ENCODE measurements at regions not wholly inside any gene's neighbourhood (a gene's known extent, or its start where the extent isn't known, plus 50 kb on each side); places are given as distances from the start of the nearest gene placed in this dataset.

DNA sequence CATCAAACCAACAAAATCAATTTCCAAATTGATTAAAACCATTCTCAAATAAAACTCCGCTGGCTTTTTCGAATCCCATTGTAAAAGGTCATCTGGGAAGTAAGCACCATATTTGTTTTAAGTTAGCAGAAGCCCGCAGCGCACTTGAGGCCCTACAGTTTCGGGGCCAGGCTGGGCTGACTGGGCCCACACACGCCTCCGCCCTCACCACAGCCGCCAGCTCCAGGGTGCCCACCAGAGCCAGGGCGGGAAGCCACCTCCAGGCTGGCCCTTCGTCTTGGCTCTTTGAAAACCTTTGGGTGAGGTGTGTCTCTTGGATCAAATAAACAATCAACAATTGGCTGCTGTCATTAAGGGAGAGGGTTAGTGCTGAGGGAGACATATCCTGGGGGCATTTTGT, 133.3 kb downstream of the SOX1 start:
- Histone ChIP-seq H3K36me3 (no peaks in the 10 kb centered on the region), H3K4me3 (no peak overlapping the region), H3K9me3 (no peaks in the 10 kb centered on the region), H3K4me1 (no peaks in the 10 kb centered on the region), H3K27me3 (peaks cover 0 to 50% of the 10 kb centered on the region in 2 donors), H3K27ac (no peak overlapping the region)
- intact Hi-C loops (cut with DNase I; ENCODE audit: low total_unique reads): no loop called here
- no peak for TF ChIP-seq POLR2A (IDR thresholded peaks at IDR 0.05)
- TF ChIP-seq POLR2AphosphoS5 (IDR thresholded peaks at IDR 0.05): no peak
- TF ChIP-seq, protein P1, sequence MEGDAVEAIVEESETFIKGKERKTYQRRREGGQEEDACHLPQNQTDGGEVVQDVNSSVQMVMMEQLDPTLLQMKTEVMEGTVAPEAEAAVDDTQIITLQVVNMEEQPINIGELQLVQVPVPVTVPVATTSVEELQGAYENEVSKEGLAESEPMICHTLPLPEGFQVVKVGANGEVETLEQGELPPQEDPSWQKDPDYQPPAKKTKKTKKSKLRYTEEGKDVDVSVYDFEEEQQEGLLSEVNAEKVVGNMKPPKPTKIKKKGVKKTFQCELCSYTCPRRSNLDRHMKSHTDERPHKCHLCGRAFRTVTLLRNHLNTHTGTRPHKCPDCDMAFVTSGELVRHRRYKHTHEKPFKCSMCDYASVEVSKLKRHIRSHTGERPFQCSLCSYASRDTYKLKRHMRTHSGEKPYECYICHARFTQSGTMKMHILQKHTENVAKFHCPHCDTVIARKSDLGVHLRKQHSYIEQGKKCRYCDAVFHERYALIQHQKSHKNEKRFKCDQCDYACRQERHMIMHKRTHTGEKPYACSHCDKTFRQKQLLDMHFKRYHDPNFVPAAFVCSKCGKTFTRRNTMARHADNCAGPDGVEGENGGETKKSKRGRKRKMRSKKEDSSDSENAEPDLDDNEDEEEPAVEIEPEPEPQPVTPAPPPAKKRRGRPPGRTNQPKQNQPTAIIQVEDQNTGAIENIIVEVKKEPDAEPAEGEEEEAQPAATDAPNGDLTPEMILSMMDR (IDR thresholded peaks at IDR 0.05): no peak
- DNase-seq (ENCODE audit: low spot score in 2 of 2): no peak

DNA sequence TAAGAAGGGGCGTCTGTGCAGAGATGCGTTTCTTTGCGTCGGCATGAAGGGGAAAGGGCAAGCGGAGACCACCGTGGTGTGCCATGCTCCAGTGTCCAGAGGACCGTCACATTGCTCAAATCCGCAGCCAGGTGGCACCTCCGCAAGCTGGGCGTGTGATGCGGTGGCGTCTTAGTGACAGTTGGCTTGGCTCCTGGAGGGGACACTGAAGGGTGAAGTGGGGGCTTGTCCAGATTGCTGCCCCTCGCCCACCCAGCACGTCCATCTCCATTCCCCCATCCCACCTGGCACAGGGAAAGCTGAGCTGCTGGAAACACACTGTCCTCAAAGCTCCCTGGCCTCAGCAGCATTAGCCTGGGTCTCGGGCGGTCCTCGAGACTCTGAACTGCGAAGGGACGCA, 135.3 kb downstream of the SOX1 start:
- Histone ChIP-seq H3K27me3 (peaks cover 0 to 57% of the 10 kb centered on the region in 2 donors), H3K9me3 (no peaks in the 10 kb centered on the region), H3K4me3 (no peak overlapping the region), H3K27ac (no peak overlapping the region), H3K4me1 (no peaks in the 10 kb centered on the region), H3K36me3 (no peaks in the 10 kb centered on the region)
- intact Hi-C loops (cut with DNase I; ENCODE audit: low total_unique reads): no loop called here
- no peak for DNase-seq (ENCODE audit: low spot score in 2 of 2)
- TF ChIP-seq, protein P1 (IDR thresholded peaks at IDR 0.05): no peak
- TF ChIP-seq POLR2A (IDR thresholded peaks at IDR 0.05) (no peak), POLR2AphosphoS5 (IDR thresholded peaks at IDR 0.05) (no peak)

DNA sequence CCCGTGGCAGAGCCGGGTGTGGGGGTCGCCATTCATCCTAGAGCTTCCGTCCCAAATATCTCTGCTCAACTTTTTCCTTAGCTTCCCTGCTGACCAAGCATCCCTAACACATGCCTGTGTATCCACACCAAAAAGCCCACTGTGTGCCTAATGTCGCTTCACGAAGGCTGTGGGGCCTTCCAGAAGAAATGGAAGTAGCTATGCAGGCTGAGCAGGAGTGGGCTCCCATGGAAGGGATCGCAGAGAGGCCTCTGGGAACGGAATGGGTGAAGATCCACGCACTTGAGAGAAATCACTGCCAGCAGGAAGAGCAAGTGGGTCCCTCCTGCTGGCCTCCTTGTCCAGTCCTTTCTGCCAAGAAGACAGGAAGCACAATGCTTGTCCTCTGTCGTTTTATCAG, 136.0 kb downstream of the SOX1 start:
- no peak for DNase-seq (ENCODE audit: low spot score in 2 of 2)
- Histone ChIP-seq H3K36me3 (no peaks in the 10 kb centered on the region), H3K27ac (no peak overlapping the region), H3K9me3 (no peaks in the 10 kb centered on the region), H3K4me3 (no peak overlapping the region), H3K27me3 (peaks cover 0 to 63% of the 10 kb centered on the region in 2 donors), H3K4me1 (no peaks in the 10 kb centered on the region)
- TF ChIP-seq, protein P1 (IDR thresholded peaks at IDR 0.05): no peak
- TF ChIP-seq POLR2AphosphoS5 (IDR thresholded peaks at IDR 0.05) (no peak), POLR2A (IDR thresholded peaks at IDR 0.05) (no peak)
- intact Hi-C loops (cut with DNase I; ENCODE audit: low total_unique reads): no loop called here

DNA sequence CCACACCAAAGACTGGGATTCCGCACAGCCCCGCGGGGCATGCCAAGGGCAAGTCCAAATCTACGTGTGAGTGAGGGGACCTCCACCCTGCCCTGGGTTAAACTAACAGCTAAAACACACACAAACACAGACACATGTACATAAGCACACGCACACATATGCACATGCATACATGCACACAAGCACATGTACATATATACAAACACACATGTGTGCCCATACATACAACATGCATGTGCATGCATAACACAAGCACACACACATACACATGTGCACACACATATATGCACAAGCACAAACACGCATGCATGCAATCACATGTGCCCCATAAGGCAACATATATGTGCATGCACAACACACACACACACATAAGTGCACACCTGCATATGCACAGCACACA, 136.7 kb downstream of the SOX1 start:
- DNase-seq (ENCODE audit: low spot score in 2 of 2): no peak
- TF ChIP-seq POLR2AphosphoS5 (IDR thresholded peaks at IDR 0.05): no peak
- TF ChIP-seq POLR2A (IDR thresholded peaks at IDR 0.05): no peak
- TF ChIP-seq, protein P1 (IDR thresholded peaks at IDR 0.05): no peak
- Histone ChIP-seq H3K27me3 (peaks cover 0 to 63% of the 10 kb centered on the region in 2 donors), H3K36me3 (no peaks in the 10 kb centered on the region), H3K4me1 (no peaks in the 10 kb centered on the region), H3K4me3 (no peak overlapping the region), H3K27ac (no peak overlapping the region), H3K9me3 (no peaks in the 10 kb centered on the region)
- intact Hi-C loops (cut with DNase I; ENCODE audit: low total_unique reads): no loop called here

DNA sequence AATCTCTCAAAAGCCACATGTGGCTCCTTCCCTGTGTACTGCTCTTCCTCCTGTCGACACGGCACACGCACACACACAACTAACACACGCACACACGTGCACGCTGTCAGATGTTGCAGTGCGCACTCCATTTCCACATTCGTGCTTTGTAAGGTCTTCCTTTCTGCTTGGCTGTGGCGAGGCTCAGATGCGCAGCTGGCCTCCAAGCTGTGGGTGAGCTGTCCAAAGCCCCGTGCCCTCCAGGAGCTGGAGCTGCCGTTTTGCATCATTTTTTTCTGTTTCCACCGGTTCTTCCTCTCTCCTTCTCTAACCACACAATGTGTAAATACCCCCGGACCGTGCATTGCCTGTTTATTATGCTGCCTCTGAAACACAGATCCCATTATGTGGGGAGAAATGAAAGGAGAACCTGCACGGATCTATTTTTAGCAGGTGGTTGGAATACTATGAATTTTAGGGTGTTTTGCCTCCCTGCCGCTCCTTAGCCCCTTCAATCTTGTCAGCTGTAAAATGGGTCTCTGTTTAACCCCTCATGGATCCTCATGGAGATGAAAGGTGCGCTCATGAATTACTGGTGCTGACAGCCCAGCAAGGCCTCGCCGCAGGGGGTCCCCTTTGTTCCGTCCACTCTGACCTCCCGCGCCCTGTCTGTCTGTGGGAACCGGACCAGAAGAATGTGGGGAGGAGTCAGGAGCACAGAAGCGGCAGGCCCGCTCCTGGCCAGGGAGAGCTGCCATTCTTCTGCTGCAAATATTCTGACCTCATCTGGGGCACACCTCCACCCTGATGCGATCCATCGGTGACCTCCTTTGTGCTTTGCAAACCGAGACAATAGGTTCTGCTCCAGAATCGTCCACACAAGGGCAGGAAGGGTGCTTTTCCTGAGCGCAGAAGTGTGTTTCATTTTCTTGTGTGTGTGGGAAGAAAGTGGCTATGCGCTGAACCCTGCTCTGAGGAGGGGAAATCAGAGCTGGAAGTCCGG, 137.7 kb downstream of the SOX1 start:
- H3K27me3 ChIP-seq: peaks cover 0 to 68% of the 10 kb centered on the region in 2 donors
- no peaks in the 10 kb centered on the region for H3K9me3 ChIP-seq
- no peaks in the 10 kb centered on the region for H3K4me1 ChIP-seq
- intact Hi-C loops (cut with DNase I; ENCODE audit: low total_unique reads): no loop called here
- H3K36me3 ChIP-seq: no peaks in the 10 kb centered on the region
- H3K27ac ChIP-seq: no peak overlapping the region
- DNase-seq (ENCODE audit: low spot score in 2 of 2): no peak
- peak overlapping the region in 1 of 3 donors; percentile 29 for H3K4me3 ChIP-seq
- TF ChIP-seq, protein P1 (IDR thresholded peaks at IDR 0.05): no peak
- TF ChIP-seq POLR2AphosphoS5 (IDR thresholded peaks at IDR 0.05) (no peak), POLR2A (IDR thresholded peaks at IDR 0.05) (no peak)
